GM19455 (cell line): ENCODE measurements at regions not wholly inside any gene's neighbourhood (a gene's known extent, or its start where the extent isn't known, plus 50 kb on each side); places are given as distances from the start of the nearest gene placed in this dataset.
"Not testable (repeated sequence)": the region's sequence is repeated elsewhere in the genome, so short reads cannot be mapped to it uniquely, and the experiment has no call there.

Experiments used
- ATAC-seq: cut with Tn5 transposase; IDR thresholded peaks from one replicate; pipeline ENCODE4 v1.9.1; 2021; ENCODE audit not compliant: unreplicated experiment

GRCh38 chr3:152658977-152659720 lies 175.8 kb upstream of the P2RY1 start:
- ATAC-seq, result no peak

GRCh38 chr3:152662157-152662556 lies 172.8 kb upstream of the P2RY1 start:
- no peak for ATAC-seq

- no peak for ATAC-seq
Measured at GRCh38 chr3:152664766-152665165, 170.2 kb upstream of the P2RY1 start.

- no peak for ATAC-seq
Measured at GRCh38 chr3:152667267-152667666, 167.7 kb upstream of the P2RY1 start.

GRCh38 chr3:152669560-152669959 lies 165.4 kb upstream of the P2RY1 start:
- no peak for ATAC-seq

GRCh38 chr3:152671446-152672319 lies 163.2 kb upstream of the P2RY1 start:
- no peak for ATAC-seq

GRCh38 chr3:152672320-152672649 lies 162.6 kb upstream of the P2RY1 start:
- no peak for ATAC-seq

GRCh38 chr3:152676810-152677379 lies 158.0 kb upstream of the P2RY1 start:
- ATAC-seq, result no peak

- ATAC-seq, result no peak
Measured at GRCh38 chr3:152677491-152677890, 157.4 kb upstream of the P2RY1 start.

- ATAC-seq, result no peak
Measured at GRCh38 chr3:152682477-152682876, 152.5 kb upstream of the P2RY1 start.

GRCh38 chr3:152683521-152683999 lies 151.4 kb upstream of the P2RY1 start:
- no peak for ATAC-seq

- ATAC-seq, result no peak
Measured at GRCh38 chr3:152684279-152684678, 150.7 kb upstream of the P2RY1 start.

GRCh38 chr3:152688313-152688712 lies 146.6 kb upstream of the P2RY1 start:
- no peak for ATAC-seq

GRCh38 chr3:152692326-152692725 lies 142.6 kb upstream of the P2RY1 start:
- ATAC-seq, result not testable (repeated sequence)

- ATAC-seq, result not testable (repeated sequence)
Measured at GRCh38 chr3:152693521-152694250, 141.2 kb upstream of the P2RY1 start.

- ATAC-seq, result no peak
Measured at GRCh38 chr3:152695840-152696239, 139.1 kb upstream of the P2RY1 start.

- ATAC-seq, result no peak
Measured at GRCh38 chr3:152696962-152697361, 138.0 kb upstream of the P2RY1 start.

GRCh38 chr3:152703245-152703890 lies 131.6 kb upstream of the P2RY1 start:
- no peak for ATAC-seq

GRCh38 chr3:152706991-152707713 lies 127.8 kb upstream of the P2RY1 start:
- no peak for ATAC-seq

GRCh38 chr3:152709659-152710058 lies 125.3 kb upstream of the P2RY1 start:
- ATAC-seq, result no peak
